Umbilical cord (tissue), 1 donor: ENCODE measurements at regions not wholly inside any gene's neighbourhood (a gene's known extent, or its start where the extent isn't known, plus 50 kb on each side); places are given as distances from the start of the nearest gene placed in this dataset.

ENCODE experiments used
- DNase-seq: peaks from one replicate; pipeline ENCODE4 v3.0.0-alpha.2; 2015; ENCODE audit warnings: low spot score

DNA sequence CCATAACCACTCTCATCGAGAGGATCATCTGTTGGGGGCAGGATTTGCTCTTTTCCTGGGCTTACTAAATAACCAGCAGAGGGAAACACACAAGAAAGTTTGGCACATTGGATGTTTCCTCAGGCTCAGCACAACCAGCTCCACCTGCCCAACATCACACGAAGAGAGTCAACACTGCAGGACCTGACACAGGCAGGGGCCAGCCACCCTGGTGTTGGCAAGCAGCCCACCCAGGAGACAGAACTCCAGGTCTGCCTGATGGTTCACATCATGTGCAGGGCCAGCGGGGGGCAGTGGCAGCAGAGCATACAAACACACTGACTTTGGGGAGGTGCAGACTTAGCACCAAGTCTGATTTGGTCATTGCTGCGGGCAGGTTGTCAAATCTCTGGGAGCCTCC is 182.3 kb upstream of the GALNT2 start:
- DNase-seq = no peak

DNA sequence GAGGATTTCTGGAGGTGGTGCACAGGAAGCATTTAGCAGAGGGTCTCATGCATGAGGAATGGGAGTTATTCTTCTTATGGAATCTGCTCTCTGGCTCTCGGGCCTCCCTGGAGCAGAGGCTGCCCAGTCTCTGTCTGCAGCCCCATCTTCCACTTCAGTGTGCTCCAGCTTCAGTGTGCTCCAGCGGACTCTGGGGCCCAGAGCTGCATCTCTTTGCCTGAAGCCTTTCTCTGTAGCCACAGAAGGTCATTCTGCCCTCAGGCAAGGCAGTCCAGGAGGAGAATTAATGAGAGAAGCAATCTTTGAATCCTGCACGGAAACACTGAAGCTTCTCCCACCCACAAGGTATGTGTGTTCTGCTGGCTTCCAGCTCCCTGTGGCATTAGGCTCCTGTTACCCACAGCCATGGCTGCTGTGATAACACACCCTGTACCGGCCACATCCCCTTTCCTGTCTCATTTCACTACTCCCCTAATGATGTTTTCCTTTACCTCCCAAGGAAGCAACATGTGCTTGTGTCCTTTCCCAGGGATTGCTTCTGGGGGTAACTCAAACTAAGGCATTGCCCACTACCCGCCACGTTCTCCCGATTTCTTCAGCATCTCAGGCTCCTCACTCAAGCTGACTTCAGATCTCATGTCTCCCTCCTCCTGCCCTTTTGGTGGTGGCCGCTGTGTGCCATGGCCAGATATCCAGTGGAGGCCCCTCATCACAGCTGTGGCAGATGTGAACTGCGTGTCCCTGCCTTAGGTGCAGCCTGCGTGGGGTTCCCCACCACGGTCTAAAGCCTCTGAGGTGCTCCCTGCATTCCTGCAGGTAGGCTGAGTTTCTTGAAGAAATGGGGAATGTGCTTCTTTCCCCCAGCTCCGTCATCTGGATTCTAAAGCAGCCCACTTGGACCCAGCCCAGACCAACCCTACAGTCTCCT is 181.2 kb upstream of the GALNT2 start:
- no peak for DNase-seq

DNA sequence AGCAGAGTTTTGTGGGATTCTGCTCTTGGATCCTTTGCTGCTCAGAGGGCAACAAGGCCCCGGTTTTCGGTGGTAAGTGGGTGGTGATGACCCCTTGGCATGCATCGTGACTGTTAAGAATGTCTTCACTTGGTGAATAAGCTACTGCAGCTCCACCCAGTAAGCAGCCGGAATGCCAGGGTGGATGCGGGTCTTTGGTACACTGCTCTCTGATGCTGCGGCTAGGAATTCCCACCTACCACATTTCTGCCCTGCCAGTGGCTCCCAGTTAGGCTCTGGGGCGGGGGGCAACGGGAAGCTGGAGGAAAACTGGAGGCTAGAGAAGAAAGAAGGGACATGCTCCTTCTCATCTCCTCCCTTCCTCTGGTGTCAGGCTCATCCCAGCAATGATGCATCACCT is 180.4 kb upstream of the GALNT2 start:
- DNase-seq = no peak

DNA sequence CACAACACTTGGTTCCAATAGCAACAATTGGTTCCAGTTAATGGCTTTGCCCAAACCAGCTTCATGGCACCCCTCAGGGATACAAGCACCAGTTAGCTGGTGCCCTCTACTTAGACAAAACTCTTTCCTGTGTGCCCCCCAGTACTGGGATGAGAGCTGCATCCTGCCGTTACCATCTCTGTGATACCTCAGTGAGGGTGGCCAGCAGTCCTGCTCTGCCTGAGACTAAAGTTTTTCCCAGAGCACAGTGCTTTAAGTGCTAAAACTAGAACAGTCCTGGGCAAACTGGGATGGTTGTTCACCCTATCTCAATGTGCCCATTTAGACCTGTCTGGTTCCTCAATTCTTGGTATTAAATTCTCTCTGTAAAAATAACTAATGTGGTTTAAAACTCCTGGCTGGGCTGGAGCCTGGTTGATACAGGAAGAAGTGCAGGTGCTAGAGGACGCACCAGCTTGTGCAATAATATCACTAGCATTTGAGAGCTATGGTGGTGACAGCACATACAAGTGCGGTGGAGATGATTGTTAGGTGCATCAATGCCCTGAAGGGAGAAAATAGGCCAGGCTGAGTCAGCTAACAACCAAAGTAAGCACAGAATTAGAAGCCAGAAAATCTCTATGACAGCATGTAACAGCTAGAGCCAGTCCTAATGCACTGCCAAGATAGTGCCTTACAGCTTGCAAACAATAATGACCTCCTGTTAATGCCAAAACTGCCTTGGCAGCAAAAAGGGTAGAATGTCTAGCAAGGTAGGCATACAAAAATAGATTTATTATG is 179.8 kb upstream of the GALNT2 start:
- DNase-seq = no peak

DNA sequence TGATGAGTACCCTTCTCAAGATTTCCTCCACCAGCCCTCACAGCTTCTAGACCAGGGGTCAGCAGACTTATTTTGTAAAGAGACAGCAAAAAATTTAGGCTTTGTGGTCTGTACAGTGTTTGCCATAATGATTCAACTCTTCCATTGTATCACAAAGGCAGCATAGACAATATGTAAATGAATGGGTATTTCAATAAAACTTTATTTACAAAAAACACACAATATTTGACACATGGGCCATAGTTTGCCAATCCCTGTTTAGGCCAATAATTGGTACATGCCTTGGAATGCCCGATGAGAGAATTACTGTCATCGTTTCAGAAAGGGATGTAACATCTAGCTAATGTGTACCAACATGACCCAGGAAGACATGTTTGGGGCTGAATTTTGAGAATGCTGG is 178.9 kb upstream of the GALNT2 start:
- DNase-seq = no peak

DNA sequence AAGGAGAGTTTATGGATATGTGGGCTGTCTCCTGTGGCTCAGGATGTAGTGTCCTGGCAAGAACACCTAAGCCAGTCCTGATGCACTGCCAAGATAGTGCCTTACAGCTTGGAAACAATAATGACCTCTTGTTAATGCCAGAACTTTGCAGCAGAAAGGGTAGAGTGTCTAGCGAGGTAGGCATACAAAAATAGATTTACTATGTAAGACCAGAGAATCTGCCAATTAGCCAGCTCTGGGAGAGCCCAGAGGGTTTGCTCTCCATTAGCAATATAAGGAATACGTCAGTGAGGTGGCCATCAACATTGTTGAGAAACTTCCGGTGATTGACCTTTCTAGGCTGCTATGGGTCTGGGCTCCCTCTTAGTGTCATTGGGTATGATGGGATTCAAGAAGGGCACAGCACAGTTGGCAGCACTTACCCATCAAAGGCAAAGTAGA is 178.5 kb upstream of the GALNT2 start:
- no peak for DNase-seq

DNA sequence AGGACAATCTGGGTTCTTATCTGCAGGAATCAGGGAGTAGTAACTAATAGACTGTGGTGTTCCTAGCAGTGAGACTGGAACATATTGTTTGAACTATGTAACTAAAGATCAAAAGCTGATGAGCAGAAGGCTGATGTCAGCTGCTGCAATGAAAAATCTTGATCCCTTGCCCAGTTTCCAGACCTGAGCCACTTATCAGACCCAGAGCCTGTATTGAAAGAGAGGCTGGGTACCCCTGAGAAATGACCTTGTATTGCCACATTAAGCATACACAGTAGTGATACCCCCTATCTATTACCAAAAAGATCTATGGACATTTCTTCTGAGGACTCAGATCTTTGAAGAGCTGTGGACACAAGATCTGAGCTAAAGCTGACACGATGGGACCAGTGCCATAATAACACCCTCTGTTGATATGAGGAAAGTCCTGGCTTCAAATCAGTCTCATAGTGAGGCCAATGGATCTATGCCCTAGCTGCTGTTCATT is 178.0 kb upstream of the GALNT2 start:
- no peak for DNase-seq

DNA sequence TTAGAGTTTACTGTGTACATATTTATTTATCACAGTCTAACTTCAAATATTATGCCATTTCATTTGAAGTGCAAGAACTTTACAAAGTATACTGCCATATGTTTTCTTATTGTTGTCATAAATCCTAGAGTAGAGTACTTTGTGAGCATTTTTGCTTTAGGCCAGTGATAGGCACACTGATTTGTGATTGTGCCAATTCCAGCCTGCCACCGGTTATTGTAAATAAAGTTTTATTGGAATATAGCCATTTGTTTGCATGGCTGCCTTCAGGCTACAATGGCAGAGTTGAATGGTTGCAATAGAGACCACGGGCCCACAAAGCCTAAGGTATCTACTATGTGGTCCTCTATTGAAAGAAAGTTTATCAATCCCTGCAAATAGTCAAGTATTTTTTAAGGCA is 175.8 kb upstream of the GALNT2 start:
- DNase-seq = no peak

DNA sequence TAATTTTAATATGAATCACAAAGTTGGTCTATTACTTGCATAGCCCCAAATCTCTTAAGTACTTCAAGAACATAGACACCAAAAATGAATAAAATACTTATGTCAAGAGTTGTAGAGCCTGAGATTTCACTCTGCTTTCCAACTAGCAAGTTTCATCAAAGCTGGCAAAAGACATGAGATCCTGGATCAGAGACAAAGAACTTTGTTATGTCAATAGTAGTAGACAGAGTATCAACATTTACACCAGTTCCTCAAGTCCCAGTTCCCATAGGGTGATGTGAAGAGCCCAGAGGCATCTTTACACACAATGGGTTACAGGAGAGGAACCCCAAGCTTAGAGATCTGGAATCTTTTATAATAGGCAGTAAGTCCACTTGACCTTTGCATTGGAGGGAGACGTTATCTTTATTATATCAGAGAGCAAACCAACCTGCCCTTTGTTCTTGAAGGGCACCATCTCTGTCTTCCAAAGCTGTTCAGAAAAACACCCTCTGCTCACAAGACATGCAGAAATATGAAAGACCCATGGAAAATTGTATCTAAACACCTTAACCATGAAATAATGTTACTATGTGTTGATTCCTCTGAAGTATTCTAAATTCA is 174.4 kb upstream of the GALNT2 start:
- DNase-seq = no peak

DNA sequence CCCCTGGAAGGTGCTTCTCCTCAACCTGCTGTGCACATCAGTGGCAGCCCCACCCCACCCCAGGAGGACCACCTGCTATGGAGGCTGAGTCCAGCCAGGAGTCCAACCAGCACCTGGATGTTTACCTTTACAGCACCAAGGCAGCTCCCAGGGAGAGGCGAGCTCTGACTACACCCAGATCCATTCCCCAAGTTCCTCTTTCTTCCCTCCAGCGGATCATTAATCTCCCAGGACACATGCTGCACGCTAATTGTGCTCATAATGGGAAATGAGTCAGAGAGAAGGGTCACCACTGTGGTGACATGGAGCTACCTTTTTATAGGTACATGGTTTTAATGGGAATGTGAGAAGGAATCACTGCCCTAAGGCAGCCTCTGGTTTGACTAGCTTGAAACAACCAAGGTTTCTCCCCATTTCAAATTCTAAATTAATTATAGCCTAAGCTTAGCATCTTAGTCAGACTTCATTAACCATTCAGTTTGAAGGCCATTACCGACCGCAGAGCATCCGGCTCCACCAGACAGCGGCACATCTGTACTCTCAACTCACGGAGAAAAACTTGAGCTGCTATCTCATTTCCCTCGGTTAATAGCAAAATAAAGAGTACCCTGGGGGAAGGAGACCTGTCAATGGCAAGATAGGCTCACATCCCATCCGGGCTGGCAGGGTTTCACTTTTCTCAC is 173.1 kb upstream of the GALNT2 start:
- DNase-seq = no peak

DNA sequence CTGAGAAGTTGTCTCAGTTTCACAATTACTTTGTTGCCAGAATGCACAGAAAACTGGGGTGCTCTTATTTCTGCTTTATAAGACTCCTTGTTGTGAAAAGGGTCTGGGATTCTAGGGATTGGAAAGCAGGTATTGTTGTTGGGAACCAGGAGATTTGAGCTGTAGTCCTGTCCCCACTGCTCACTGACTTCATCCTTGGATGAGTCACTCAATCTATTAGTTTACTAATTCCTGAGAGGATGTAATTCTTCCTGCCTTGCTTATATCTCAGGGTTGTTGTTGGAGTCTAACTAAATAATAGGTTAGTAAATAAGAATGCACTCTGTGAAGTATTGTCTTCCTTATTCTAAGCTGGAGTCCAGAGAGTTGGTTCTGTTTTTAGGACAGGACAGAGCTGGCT is 172.5 kb upstream of the GALNT2 start:
- DNase-seq = no peak

DNA sequence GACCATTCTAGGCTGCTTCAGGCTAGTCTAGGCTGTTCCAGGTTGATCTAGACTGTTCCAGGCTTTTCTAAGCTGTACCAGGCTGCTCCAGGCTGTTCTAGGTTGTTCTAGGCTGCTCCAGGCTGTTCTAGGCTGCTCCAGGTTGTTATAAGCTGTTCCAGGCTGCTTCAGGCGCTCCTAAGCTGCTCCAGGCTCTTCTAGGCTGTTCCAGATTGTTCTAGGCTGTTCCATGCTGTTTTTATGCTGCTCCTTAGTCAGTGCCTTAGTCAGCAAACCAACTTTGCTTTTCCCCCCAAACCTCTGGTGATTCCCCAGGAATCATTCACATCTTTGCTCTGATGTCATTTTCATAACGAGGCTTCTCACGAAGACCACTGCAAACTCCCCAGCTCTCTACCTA is 171.4 kb upstream of the GALNT2 start:
- DNase-seq = no peak

DNA sequence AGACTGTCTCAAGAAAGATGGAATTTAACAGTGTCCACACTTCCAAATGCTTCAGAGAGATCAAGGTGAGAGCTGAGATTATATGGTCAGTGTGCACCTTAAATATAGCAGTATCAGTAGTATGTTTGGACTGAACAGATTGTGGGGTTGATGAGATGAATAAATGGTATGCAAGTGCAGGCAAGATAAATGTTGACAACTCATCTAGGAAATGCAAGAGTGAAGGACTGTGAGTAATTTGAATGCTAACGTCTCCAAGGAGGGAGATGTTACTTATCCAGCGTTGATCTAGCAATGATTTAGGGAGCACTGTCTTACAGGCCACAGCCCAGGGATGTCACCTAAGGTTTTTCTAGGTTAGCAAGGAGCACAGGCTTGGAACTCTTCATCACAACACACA is 170.7 kb upstream of the GALNT2 start:
- DNase-seq = no peak

DNA sequence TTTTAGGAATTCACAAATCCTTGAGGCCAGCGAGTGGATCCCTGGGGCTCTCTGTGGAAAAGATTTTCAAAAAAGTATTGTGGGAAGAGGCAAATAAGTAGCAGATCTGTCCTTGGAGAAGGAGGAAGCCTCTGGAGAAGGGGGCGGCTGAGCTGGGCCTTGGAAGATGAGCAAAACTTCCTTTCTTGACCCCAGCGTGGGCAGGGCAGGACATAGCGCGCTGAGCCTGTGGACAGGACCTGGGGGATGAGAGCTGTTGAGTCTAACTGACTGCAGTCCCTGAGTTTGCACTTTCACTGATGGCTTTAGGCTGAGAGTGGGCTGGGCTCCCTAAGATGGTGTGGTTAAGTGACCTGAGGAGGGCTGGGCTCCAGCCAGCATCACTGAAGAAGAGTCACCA is 170.2 kb upstream of the GALNT2 start:
- DNase-seq = no peak

DNA sequence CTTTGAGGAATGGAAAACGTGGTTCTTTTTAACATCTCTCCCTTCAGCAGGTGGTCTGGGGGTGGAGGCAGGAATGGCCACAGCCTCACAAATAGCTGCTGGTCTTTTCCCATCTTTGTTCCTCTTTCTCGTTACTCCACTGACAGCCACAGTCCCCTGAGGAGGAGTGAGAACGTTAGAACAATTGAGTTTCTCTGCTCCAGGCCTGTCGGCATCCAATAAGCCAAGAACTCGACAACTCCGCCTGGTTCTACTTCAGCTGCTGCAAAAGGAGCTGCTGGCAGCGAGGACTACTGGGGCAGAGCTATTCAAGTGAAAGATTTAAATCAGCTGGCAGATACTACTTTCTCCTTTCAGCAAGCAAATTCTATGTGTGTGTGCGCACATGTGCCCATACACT is 169.5 kb upstream of the GALNT2 start:
- DNase-seq = no peak

DNA sequence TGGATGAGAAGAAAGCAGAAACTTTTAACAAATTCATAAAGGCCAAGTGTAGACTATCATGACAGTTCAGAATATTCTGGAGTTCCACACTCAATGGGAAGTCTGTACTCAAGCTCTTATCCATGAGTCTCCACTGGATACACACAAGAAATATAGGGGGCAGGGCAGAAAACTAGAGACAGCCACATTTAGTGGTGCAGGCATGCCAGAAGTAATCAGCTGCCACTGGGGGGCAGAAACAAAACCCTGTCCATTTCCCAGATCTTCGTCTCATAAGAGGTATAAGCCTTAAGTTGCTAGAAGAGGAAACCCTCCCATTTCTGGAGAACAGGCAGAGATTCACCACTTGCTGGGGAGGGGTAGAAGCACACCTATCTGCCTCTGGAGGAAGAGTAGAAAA is 166.8 kb upstream of the GALNT2 start:
- DNase-seq = no peak

DNA sequence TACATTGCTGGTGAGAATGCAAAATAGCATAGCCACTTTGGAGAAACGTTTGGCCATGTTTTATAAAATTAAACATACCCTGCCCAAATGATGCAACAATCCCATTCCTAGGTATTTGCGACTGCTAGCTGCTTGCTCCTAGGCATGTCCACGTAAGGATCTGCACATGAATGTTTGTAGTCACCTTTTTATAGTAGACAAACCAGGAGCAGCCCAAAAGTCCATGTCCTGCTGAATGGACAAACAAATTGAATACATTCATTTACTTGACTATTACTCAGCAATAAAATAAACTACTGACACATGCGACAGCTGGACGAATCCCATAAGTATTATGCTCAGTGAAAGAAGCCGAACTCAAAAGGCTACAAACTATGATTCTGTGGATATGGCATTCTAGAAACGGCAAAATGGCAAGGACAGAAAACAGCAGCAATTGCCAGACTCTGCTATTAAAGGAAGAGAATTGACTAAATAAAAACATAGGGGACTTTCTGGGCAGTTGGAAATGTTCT is 161.9 kb upstream of the GALNT2 start:
- no peak for DNase-seq

DNA sequence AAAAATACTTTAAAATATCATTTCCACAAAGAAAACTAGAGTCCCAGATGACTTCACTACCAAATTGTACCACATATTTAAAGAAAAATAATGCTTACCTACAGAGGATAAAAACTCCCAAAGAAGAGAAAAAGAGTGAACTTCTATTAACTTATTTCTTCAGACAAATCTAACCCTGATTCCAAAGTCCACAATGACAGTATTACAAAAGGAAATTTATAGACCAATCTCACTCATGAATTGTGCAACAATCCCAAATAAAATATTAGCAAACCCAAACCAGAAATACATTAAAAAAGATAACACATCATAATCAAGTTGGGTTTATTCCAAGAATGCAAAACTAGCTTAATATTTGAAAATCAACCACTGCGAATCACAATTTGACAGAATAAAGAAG is 161.4 kb upstream of the GALNT2 start:
- no peak for DNase-seq

DNA sequence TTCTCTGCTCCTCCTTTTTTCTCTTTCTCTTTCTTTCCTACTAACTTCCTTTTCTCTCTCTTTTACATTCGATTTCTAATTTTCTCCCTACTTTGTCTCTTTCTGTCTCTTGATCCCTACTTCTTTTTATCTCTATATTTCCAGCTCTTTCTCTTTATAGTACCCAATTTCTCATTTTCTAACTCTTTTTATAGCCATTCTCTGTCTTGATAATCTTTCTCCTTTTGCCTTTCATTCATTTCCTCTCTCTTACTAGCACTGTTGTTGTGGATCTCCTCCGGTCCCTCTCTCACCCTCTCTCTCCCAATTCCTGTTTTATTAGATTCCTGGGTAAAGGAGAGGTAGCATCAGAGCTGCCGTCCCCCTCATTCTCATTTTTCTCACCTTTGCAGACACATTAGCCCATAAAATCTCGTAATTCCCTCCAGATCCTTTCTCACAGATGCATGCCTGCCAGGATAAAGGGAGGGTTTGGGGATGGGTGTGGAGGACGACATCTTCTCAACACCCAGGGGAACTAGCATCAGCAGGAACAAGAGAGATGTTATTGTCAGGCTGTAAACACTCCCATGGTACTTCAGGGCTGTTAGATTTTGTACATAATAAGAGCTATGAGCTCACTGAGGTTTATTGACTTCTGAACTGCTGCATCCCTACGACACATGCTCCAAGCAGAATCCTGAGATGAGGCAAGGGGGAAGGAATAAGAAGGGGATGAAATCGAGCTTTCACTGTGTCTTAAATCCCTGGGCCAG is 159.0 kb upstream of the GALNT2 start:
- DNase-seq = no peak

DNA sequence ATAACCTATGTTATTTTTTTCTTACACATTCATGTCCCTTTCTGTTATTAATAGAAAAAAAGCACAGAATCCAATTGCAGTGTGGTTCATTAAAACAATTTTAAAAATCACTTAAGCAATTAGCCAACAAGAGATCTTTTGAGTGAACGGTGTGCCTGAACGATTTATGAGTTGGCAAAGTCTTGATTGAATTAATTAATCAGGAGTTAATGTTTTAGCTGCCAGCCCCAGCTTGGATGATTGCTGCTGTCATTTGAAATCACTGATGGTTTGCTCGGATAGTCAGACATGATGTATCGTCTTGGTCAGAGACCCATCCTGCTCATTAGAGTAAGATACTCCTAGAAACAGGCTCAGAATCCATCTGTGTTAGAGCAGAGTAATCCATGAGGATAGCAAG is 158.3 kb upstream of the GALNT2 start:
- no peak for DNase-seq

DNA sequence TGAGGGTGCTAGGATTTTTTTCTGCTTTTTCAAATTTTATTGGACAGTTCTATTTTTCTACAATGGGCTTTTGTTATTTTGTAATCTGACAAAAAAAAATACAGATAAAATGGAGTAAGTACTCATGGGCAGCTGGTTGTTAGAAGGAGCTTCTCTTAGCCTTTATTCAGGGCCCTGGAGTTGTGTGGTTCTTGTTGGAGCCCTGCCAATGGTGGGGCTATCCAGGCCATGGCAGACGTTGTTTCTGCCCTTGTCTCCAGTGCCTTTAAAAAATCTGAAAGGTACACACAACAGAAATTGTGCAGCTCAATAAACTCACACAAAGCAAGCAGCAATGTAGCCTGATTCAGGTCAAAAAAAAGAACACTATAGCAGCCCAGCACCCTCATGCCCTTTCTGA is 153.5 kb upstream of the GALNT2 start:
- no peak for DNase-seq
